Natural killer cell (primary cell): ENCODE measurements at regions not wholly inside any gene's neighbourhood (a gene's known extent, or its start where the extent isn't known, plus 50 kb on each side); places are given as distances from the start of the nearest gene placed in this dataset.

Experiments used
- ATAC-seq, 3 donors: fragments of 150-1000 bp in 2 of 3; fragments of 200-7000 bp in 1 of 3; cut with Tn5 transposase; 1 replicate in 1 of 3; 2 replicates in 2 of 3; pipeline ENCODE4 v1.10.0; 2021; ENCODE audit warnings: mild to moderate bottlenecking in 2 of 3, moderate library complexity in 2 of 3
- DNase-seq, 2 donors: peaks; one replicate each; pipeline versions ENCODE4 v3.0.0 to v3.0.0-alpha.2; 2013 to 2021; ENCODE audit warnings: mixed read lengths in 1 of 2
- H3K27ac ChIP-seq: one replicate; pipeline ENCODE4 v1.5.1; 2013; ENCODE audit warnings: mild to moderate bottlenecking, low read length
- H3K27me3 ChIP-seq: one replicate; pipeline ENCODE4 v1.6.1; 2013; ENCODE audit warnings: low read length; ENCODE audit not compliant: control insufficient read depth, insufficient read depth
- H3K36me3 ChIP-seq: one replicate; pipeline ENCODE4 v1.6.1; 2013; ENCODE audit warnings: low read length; ENCODE audit not compliant: control insufficient read depth, insufficient read depth
- H3K4me1 ChIP-seq: one replicate; pipeline ENCODE4 v1.6.1; 2013; ENCODE audit warnings: low read length; ENCODE audit not compliant: control insufficient read depth, insufficient read depth
- H3K4me3 ChIP-seq: one replicate; pipeline ENCODE4 v1.5.1; 2013; ENCODE audit warnings: low read length
- H3K9me3 ChIP-seq: one replicate; pipeline ENCODE4 v1.6.1; 2013; ENCODE audit warnings: low read length; ENCODE audit not compliant: control insufficient read depth, insufficient read depth
- H3K27ac Mint-ChIP-seq, 2 donors: one replicate each; pipeline ENCODE4 v1.8.0; 2022; ENCODE audit warnings: mild to moderate bottlenecking in 2 of 2, mixed read lengths in 2 of 2, moderate library complexity in 1 of 2
- H3K27me3 Mint-ChIP-seq, 2 donors: one replicate each; pipeline ENCODE4 v1.8.0; 2022; ENCODE audit warnings: low read depth in 2 of 2, mixed read lengths in 2 of 2
- H3K36me3 Mint-ChIP-seq: one replicate; pipeline ENCODE4 v1.8.0; 2022; ENCODE audit warnings: mixed read lengths
- H3K4me1 Mint-ChIP-seq, 2 donors: one replicate each; pipeline ENCODE4 v1.8.0; 2022; ENCODE audit warnings: mixed read lengths in 2 of 2
- H3K4me3 Mint-ChIP-seq: one replicate; pipeline ENCODE4 v1.8.0; 2022; ENCODE audit warnings: mild to moderate bottlenecking, moderate library complexity, mixed read lengths
- H3K9me3 Mint-ChIP-seq, 2 donors: one replicate each; pipeline ENCODE4 v1.8.0; 2022; ENCODE audit warnings: mixed read lengths in 2 of 2
- WGBS: methylation state at CpG from one replicate; pipeline ENCODE4 v1.1.7; 2013; ENCODE audit warnings: missing lambda C conversion rate; ENCODE audit not compliant: insufficient coverage; 5-methylcytosine and 5-hydroxymethylcytosine counted together
- intact Hi-C: fragments of 100-400 bp; cut with micrococcal nuclease; formaldehyde crosslinking; loops from one replicate; pipeline ENCODE4 v1.14.2; 2022
- TF ChIP-seq, protein P1 (sequence below): fragments of 200-600 bp; IDR thresholded peaks from one replicate; pipeline ENCODE4 v1.8.0; 2022; ENCODE audit warnings: antibody characterized with exemption

GRCh38 chr6:21409231-21409630 is 184.3 kb upstream of the SOX4 start:
- H3K9me3 Mint-ChIP-seq: no peaks in the 10 kb centered on the region
- peaks cover 6% of the 10 kb centered on the region for H3K36me3 Mint-ChIP-seq
- intact Hi-C loops: no loop called here
- DNase-seq (no peak), ATAC-seq (no peak)
- H3K4me1 ChIP-seq: no peaks in the 10 kb centered on the region
- 96% methylated on average over 5 of the region's 5 CpGs for WGBS
- TF ChIP-seq, protein P1, sequence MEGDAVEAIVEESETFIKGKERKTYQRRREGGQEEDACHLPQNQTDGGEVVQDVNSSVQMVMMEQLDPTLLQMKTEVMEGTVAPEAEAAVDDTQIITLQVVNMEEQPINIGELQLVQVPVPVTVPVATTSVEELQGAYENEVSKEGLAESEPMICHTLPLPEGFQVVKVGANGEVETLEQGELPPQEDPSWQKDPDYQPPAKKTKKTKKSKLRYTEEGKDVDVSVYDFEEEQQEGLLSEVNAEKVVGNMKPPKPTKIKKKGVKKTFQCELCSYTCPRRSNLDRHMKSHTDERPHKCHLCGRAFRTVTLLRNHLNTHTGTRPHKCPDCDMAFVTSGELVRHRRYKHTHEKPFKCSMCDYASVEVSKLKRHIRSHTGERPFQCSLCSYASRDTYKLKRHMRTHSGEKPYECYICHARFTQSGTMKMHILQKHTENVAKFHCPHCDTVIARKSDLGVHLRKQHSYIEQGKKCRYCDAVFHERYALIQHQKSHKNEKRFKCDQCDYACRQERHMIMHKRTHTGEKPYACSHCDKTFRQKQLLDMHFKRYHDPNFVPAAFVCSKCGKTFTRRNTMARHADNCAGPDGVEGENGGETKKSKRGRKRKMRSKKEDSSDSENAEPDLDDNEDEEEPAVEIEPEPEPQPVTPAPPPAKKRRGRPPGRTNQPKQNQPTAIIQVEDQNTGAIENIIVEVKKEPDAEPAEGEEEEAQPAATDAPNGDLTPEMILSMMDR: no peak
- H3K27ac Mint-ChIP-seq: no peak overlapping the region
- H3K4me1 Mint-ChIP-seq: no peaks in the 10 kb centered on the region
- peaks cover 6 to 25% of the 10 kb centered on the region in 2 donors for H3K27me3 Mint-ChIP-seq
- H3K4me3 ChIP-seq: no peak overlapping the region
- H3K9me3 ChIP-seq: no peaks in the 10 kb centered on the region
- no peaks in the 10 kb centered on the region for H3K27me3 ChIP-seq
- no peaks in the 10 kb centered on the region for H3K36me3 ChIP-seq
- H3K27ac ChIP-seq: no peak overlapping the region
- no peak overlapping the region for H3K4me3 Mint-ChIP-seq

GRCh38 chr6:21413428-21413827 is 180.1 kb upstream of the SOX4 start:
- H3K4me1 ChIP-seq: no peaks in the 10 kb centered on the region
- Mint-ChIP-seq H3K4me1 (no peaks in the 10 kb centered on the region), H3K27ac (no peak overlapping the region), H3K9me3 (no peaks in the 10 kb centered on the region), H3K27me3 (peaks cover 0 to 16% of the 10 kb centered on the region in 2 donors), H3K4me3 (no peak overlapping the region), H3K36me3 (no peaks in the 10 kb centered on the region)
- H3K36me3 ChIP-seq: no peaks in the 10 kb centered on the region
- no peak overlapping the region for H3K27ac ChIP-seq
- no peaks in the 10 kb centered on the region for H3K9me3 ChIP-seq
- ATAC-seq (no peak), DNase-seq (no peak)
- WGBS: 90% methylated on average over 1 of the region's 1 CpG
- intact Hi-C loops: no loop called here
- H3K27me3 ChIP-seq: no peaks in the 10 kb centered on the region
- H3K4me3 ChIP-seq: no peak overlapping the region
- TF ChIP-seq, protein P1: no peak

DNA sequence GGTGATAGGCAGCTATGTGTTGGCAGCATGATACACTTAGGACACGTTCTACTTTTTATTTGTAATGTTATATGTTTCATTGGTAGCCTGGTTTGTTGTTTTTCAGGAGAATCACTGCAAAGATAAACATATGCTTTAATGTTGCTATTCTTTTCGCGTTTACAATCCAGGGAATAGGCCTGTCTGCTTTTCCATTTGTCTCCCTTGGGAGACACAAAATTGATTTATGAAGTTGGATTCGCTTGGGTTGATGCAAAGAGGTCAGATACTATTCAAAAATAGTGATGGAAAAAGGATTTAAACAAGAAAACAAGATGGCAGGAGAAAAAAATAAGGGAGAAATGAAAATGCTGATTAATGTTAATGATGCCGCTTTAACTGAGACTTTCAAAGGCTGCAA is 179.5 kb upstream of the SOX4 start:
- Histone ChIP-seq H3K27ac (no peak overlapping the region), H3K9me3 (no peaks in the 10 kb centered on the region), H3K4me1 (no peaks in the 10 kb centered on the region), H3K4me3 (no peak overlapping the region), H3K27me3 (no peaks in the 10 kb centered on the region), H3K36me3 (no peaks in the 10 kb centered on the region)
- ATAC-seq: no peak
- TF ChIP-seq, protein P1: no peak
- Mint-ChIP-seq H3K36me3 (no peaks in the 10 kb centered on the region), H3K4me1 (no peaks in the 10 kb centered on the region), H3K27ac (no peak overlapping the region), H3K9me3 (no peaks in the 10 kb centered on the region), H3K4me3 (no peak overlapping the region), H3K27me3 (peaks cover 0 to 16% of the 10 kb centered on the region in 2 donors)
- WGBS: 83% methylated on average over 5 of the region's 5 CpGs
- intact Hi-C loops: no loop called here
- DNase-seq: no peak

DNA sequence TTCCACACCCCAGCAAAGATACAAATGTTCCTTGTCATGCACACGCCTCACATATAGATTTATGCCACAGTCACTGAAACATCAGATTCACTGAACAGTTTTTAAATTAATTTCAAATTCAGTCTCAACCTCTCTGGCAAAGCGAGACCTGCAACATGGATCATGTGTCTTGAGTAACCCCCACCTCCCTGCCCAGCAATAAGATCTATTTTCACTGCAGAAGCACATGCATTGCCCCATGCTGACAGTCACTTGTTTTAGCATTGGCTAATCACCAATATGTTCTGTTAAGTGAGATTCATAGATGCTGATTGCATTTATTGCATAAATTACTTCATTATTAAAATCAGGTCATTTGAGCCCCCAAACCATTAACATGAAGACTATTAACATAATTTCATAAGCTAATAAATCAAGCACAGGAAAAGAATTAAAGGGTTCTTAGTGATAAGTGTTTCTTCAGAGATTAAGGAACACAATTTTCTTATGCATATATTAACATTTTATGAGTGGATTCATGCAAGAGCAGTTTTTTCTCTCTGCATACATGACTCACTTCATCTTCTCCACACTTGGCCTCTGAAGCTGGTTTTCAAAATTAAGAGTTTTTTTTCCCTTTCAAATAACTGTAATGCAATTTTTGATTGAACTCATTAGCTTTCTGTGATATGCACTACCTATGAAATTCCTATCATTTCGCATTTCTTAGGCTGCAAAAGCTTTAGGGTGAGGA is 173.2 kb upstream of the SOX4 start:
- no peak overlapping the region for H3K27ac ChIP-seq
- H3K4me1 Mint-ChIP-seq: no peaks in the 10 kb centered on the region
- H3K27me3 ChIP-seq: no peaks in the 10 kb centered on the region
- no peaks in the 10 kb centered on the region for H3K36me3 Mint-ChIP-seq
- ATAC-seq (no peak), DNase-seq (no peak)
- H3K9me3 ChIP-seq: no peaks in the 10 kb centered on the region
- no peaks in the 10 kb centered on the region for H3K36me3 ChIP-seq
- no peaks in the 10 kb centered on the region for H3K4me1 ChIP-seq
- H3K4me3 ChIP-seq: no peak overlapping the region
- H3K4me3 Mint-ChIP-seq: no peak overlapping the region
- no peak overlapping the region for H3K27ac Mint-ChIP-seq
- intact Hi-C loops: no loop called here
- H3K27me3 Mint-ChIP-seq: peaks cover 7 to 17% of the 10 kb centered on the region in 2 donors
- 93% methylated on average over 2 of the region's 3 CpGs for WGBS
- TF ChIP-seq, protein P1: no peak
- no peaks in the 10 kb centered on the region for H3K9me3 Mint-ChIP-seq
